Breast epithelium (tissue), 4 donors: ENCODE measurements at regions not wholly inside any gene's neighbourhood (a gene's known extent, or its start where the extent isn't known, plus 50 kb on each side); places are given as distances from the start of the nearest gene placed in this dataset.

ENCODE experiments used
- DNase-seq, 2 donors: peaks; one replicate each; pipeline ENCODE4 v3.0.0-alpha.2; 2019; ENCODE audit warnings: low spot score in 2 of 2
- H3K27ac ChIP-seq, 2 donors: fragments of 200-600 bp; sonication (generic) in 1 of 2; one replicate each; pipeline ENCODE4 v1.5.1; 2016 to 2019; ENCODE audit warnings: mild to moderate bottlenecking in 1 of 2
- H3K27me3 ChIP-seq, 2 donors: fragments of 200-600 bp; sonication (generic) in 1 of 2; one replicate each; pipeline versions ENCODE4 v1.5.1 to v1.6.0; 2017 to 2019; ENCODE audit warnings: control low read depth in 1 of 2, mild to moderate bottlenecking in 1 of 2
- H3K36me3 ChIP-seq: fragments of 200-600 bp; one replicate; pipeline ENCODE4 v1.5.1; 2019
- H3K4me1 ChIP-seq, 2 donors: fragments of 200-600 bp; sonication (generic); one replicate each; pipeline ENCODE4 v1.5.1; 2016 to 2019; ENCODE audit warnings: control low read depth in 1 of 2
- H3K4me3 ChIP-seq, 3 donors: fragments of 200-600 bp; sonication (generic); 1 replicate in 2 of 3; 2 replicates in 1 of 3; pipeline ENCODE4 v1.5.1; 2016 to 2019; ENCODE audit warnings: mild to moderate bottlenecking in 3 of 3, moderate library complexity in 2 of 3
- H3K9me3 ChIP-seq, 2 donors: fragments of 200-600 bp; sonication (generic) in 1 of 2; one replicate each; pipeline ENCODE4 v1.5.1; 2016 to 2019; ENCODE audit warnings: control low read depth in 1 of 2
- POLR2A ChIP-seq: fragments of 450-650 bp; IDR thresholded peaks from one replicate; pipeline ENCODE4 v1.6.1; 2016; ENCODE audit warnings: antibody characterized with exemption, mild to moderate bottlenecking, moderate library complexity
- POLR2AphosphoS5 ChIP-seq, 3 donors: sonication (generic); formaldehyde crosslinking; IDR thresholded peaks; one replicate each; pipeline ENCODE4 v1.6.1; 2017; ENCODE audit warnings: antibody characterized with exemption in 3 of 3
- intact Hi-C: fragments of 100-400 bp; cut with DNase I; formaldehyde crosslinking; loops from one replicate; pipeline ENCODE4 v1.15.1; 2023; ENCODE audit warnings: low total_unique reads
- TF ChIP-seq, protein P1 (sequence below), 3 donors: fragments of 450-650 bp; IDR thresholded peaks; one replicate each; pipeline ENCODE4 v1.5.1; 2016 to 2017; ENCODE audit warnings: antibody characterized with exemption in 3 of 3, mild to moderate bottlenecking in 3 of 3, moderate library complexity in 3 of 3

DNA sequence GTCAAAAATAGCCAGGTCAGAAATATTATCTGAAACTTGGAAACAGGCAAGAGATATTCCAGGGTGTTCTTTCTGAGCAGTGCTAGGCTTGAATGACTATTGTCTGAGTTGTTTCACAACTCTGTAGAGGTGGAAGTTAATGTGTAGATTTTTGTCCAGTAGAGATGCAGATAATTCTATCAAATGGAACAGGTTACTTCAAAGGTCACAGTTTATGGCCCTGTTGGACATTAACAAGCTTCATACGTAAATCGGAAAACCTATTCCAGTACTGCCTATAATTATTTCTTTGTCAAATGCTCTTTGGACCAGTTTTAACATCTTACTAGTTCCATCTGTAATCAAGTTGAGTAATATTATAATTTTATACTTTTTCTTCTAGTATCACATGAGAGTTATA is 1639.4 kb upstream of the TENM3 start:
- H3K4me1 ChIP-seq, result no peaks in the 10 kb centered on the region
- DNase-seq, result no peak
- no peak overlapping the region for H3K4me3 ChIP-seq
- intact Hi-C loops, result no loop called here
- H3K36me3 ChIP-seq, result no peaks in the 10 kb centered on the region
- TF ChIP-seq POLR2AphosphoS5 (IDR thresholded peaks at IDR 0.05) (no peak), POLR2A (no peak)
- TF ChIP-seq, protein P1, sequence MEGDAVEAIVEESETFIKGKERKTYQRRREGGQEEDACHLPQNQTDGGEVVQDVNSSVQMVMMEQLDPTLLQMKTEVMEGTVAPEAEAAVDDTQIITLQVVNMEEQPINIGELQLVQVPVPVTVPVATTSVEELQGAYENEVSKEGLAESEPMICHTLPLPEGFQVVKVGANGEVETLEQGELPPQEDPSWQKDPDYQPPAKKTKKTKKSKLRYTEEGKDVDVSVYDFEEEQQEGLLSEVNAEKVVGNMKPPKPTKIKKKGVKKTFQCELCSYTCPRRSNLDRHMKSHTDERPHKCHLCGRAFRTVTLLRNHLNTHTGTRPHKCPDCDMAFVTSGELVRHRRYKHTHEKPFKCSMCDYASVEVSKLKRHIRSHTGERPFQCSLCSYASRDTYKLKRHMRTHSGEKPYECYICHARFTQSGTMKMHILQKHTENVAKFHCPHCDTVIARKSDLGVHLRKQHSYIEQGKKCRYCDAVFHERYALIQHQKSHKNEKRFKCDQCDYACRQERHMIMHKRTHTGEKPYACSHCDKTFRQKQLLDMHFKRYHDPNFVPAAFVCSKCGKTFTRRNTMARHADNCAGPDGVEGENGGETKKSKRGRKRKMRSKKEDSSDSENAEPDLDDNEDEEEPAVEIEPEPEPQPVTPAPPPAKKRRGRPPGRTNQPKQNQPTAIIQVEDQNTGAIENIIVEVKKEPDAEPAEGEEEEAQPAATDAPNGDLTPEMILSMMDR (IDR thresholded peaks at IDR 0.05), result no peak
- H3K27ac ChIP-seq, result no peak overlapping the region
- no peaks in the 10 kb centered on the region for H3K9me3 ChIP-seq
- H3K27me3 ChIP-seq, result no peaks in the 10 kb centered on the region

GRCh38 chr4:180610324-180610723 is 1632.9 kb upstream of the TENM3 start:
- Histone ChIP-seq H3K36me3 (no peaks in the 10 kb centered on the region), H3K27me3 (no peaks in the 10 kb centered on the region), H3K4me1 (no peaks in the 10 kb centered on the region), H3K4me3 (no peak overlapping the region), H3K9me3 (no peaks in the 10 kb centered on the region), H3K27ac (no peak overlapping the region)
- DNase-seq, result no peak
- TF ChIP-seq POLR2A, result no peak
- no peak for TF ChIP-seq POLR2AphosphoS5 (IDR thresholded peaks at IDR 0.05)
- TF ChIP-seq, protein P1 (IDR thresholded peaks at IDR 0.05), result no peak
- intact Hi-C loops, result no loop called here

DNA sequence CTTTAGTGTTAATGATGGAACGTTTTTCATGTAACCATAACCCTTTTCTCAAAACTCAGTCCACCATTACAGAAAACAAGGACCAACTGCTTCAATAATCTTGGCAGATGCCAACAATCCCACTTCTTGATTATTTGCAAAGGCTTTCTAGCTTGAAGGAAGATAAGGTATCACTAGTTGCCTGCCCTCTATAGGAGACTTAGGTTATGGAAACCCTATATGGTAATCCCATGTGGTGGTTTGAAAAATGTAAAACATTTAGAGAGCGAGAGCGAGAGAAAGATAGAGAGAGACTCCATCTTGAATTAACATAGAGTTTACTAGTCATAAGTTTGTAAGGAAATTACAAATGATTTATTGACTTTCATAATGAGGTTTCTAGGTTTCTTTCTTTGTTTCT is 1627.5 kb upstream of the TENM3 start:
- no peak for TF ChIP-seq POLR2A
- TF ChIP-seq, protein P1 (IDR thresholded peaks at IDR 0.05), result no peak
- DNase-seq, result no peak
- H3K4me1 ChIP-seq, result no peaks in the 10 kb centered on the region
- no peaks in the 10 kb centered on the region for H3K9me3 ChIP-seq
- H3K27me3 ChIP-seq, result no peaks in the 10 kb centered on the region
- H3K4me3 ChIP-seq, result no peak overlapping the region
- H3K36me3 ChIP-seq, result no peaks in the 10 kb centered on the region
- intact Hi-C loops, result no loop called here
- no peak overlapping the region for H3K27ac ChIP-seq

GRCh38 chr4:180617196-180617595 is 1626.0 kb upstream of the TENM3 start:
- Histone ChIP-seq H3K36me3 (no peaks in the 10 kb centered on the region), H3K4me1 (no peaks in the 10 kb centered on the region), H3K9me3 (no peaks in the 10 kb centered on the region), H3K4me3 (no peak overlapping the region), H3K27ac (no peak overlapping the region), H3K27me3 (no peaks in the 10 kb centered on the region)
- TF ChIP-seq, protein P1 (IDR thresholded peaks at IDR 0.05), result no peak
- TF ChIP-seq POLR2A, result no peak
- TF ChIP-seq POLR2AphosphoS5 (IDR thresholded peaks at IDR 0.05), result no peak
- intact Hi-C loops, result no loop called here
- DNase-seq, result no peak

DNA sequence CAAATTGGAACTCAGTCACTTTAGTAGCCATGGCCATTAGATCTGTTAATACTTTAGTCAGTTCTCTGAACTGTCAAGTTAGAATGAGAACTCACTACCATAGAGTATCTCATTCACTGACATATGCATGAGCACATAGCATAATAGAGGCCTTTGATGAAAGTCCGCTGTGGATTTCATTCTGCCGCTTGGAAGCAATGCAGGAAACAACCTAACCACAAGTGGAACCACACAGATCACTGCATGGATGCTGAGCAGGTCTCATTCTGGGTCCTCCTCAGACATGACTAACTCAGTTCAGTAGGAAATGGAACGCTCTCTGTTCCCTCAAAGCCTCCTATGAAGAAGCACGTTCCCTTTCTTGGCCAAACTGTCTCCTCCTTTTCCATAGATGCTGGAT is 1624.8 kb upstream of the TENM3 start:
- no peaks in the 10 kb centered on the region for H3K4me1 ChIP-seq
- no peak for TF ChIP-seq POLR2A
- no peak for TF ChIP-seq POLR2AphosphoS5 (IDR thresholded peaks at IDR 0.05)
- intact Hi-C loops, result no loop called here
- no peaks in the 10 kb centered on the region for H3K27me3 ChIP-seq
- DNase-seq, result no peak
- no peaks in the 10 kb centered on the region for H3K9me3 ChIP-seq
- H3K27ac ChIP-seq, result no peak overlapping the region
- H3K36me3 ChIP-seq, result no peaks in the 10 kb centered on the region
- H3K4me3 ChIP-seq, result no peak overlapping the region

DNA sequence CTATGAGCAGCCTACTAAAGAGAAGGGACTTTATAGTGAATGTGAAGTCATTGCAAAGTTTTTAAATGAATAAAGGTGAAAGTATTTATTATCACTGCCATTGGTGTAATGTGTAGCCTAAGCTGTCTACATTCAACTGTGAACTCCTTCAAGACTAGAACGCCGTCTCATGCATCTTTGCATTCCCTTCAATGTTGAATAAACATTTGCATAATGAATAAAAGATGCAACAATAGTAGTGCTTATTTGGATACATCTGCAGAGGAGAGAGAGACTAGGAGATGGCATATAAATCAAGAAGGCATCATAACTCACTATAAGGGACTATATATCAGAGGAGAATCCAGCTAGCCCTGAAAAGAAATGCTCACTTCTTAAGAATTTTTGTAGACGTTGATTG is 1623.8 kb upstream of the TENM3 start:
- DNase-seq, result no peak
- Histone ChIP-seq H3K27me3 (no peaks in the 10 kb centered on the region), H3K4me3 (no peak overlapping the region), H3K9me3 (no peaks in the 10 kb centered on the region), H3K27ac (no peak overlapping the region), H3K36me3 (no peaks in the 10 kb centered on the region), H3K4me1 (no peaks in the 10 kb centered on the region)
- TF ChIP-seq POLR2AphosphoS5 (IDR thresholded peaks at IDR 0.05), result no peak
- no peak for TF ChIP-seq POLR2A
- TF ChIP-seq, protein P1 (IDR thresholded peaks at IDR 0.05), result no peak
- intact Hi-C loops, result no loop called here
